ENCODE measurements at regions not wholly inside any gene's neighbourhood (a gene's known extent, or its start where the extent isn't known, plus 50 kb on each side); places are given as distances from the start of the nearest gene placed in this dataset.

DNA sequence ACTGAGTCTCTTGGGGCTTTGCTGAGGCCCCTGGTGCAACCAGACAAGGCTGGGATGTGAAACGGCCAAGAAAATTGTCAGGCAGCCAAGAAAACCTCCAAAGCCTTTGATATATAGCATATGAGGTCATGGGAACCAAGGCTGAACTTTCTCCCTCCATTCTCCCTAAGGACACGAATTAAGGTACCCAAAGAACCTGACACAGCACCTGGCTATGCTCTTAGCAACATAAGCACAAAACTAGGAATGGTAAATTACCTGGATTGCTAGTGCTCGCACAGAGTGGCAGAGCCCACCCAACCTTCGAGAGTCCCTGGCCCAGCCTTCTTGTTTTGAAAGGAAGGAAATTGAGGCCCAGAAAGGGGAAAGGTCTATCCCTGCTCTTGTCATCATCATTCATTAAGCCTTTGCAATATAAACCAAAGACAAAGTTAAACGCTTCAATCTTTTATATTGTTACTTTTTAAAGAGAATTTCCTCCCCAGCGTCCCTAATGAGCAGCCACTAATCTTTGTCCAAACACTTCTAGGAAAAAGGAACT, 220.0 kb upstream of the NR4A3 start:
- DNase-seq, result no peak

DNA sequence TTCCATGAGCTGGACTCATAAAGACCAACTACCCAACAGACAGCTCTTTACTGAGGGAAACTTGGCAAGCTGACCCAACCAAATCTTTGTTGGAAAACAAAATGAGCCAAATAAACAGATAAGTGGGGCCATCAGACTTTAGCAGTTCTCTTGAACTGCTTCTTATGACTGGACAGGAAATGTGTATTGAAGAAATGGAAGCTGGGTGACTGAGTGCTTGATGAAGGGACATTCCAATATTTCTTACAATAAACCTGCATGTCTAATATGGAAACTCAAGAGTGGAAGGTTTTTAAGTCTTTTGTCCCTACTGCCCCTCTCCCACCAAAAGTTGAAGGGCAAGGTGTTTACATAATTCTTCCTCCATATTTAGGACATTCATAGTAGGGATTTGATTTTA, 218.8 kb upstream of the NR4A3 start:
- no peak for DNase-seq

DNA sequence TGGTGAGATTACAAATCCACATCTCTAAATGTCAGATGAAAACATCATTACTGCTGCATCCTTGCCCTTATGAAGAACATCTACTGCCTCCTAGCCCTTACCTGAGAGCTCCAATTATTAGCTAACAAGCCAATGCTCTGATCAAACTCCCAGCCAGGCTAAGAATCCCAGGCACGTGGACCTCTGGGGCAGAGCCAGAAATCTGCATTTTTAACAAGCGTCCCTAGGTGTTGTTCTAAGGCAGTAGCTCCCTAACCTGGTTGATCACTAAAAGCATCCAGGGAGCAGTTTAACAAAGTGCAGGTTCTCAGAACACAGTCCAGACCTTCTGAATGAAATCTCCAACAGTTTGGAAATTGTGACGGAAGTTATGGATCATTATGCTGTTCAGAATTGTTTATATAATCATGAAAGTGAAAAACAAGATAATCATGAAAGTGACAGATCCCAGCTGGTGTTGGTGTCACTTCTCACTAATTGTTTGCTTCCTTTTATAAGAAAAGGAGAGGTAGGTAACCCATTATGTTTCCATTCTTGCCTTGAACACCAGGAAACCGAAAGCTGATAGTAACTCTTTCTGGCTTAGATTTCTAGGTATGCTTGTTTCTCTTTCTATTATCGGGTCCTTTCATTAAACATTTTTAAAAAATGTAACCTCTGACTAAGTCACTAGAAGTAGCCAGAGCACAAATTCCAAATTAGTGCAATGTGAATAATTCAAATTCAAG, 216.5 kb upstream of the NR4A3 start:
- no peak for DNase-seq

GRCh38 chr9:99606296-99606695, 215.4 kb upstream of the NR4A3 start:
- DNase-seq, result no peak

- no peak for DNase-seq
Measured at GRCh38 chr9:99606957-99607356, 214.7 kb upstream of the NR4A3 start.

DNA sequence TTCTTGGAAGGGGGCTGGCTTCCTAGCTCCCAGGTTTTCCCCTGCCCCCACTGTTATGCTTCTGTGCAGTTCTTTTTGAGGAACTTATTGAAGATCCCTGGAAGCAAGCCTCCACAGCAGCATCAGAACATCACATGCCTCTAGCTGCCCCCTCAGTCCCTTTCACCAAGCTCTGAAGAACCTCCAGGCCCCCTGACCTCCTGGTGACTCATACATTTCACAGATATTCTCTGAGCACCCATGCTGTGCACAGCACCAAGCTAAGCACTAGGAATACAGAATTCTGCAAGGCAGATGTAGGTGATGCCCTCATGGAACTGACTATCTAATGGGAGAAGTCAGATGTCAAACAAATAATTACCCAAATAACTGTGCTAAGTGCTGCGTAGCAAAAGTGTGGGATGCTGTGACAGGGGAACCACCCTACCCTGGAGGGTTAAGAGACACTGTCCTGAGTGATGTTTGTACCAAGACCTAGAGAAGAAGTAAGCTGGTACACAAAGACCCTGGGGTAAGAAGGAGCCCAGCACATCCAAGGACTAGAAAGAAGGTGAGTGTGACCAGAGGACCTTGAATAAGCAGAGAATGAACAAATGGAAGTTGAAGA, 213.7 kb upstream of the NR4A3 start:
- DNase-seq, result no peak

DNA sequence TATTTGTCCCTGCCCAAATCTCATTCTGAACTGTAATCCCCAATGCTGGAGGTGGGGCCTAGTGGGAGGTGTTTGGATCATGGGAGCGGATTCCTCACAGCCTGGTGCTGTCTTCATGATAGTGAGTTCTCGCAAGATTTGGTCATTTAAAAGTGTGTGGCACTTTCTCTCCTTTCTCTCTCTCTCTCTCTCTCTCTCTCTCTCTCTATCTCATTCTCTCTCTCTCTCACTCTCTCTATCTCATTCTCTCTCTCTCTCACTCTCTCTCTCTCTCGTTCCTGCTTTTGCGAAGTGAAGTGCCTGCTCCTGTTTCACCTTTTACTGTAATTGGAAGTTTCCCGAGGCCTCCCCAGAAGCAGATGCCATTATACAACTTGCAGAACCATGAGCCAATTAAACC, 207.3 kb upstream of the NR4A3 start:
- no peak for DNase-seq

- no peak for DNase-seq
Measured at GRCh38 chr9:99621040-99621439, 200.6 kb upstream of the NR4A3 start.

GRCh38 chr9:99622679-99623078, 199.0 kb upstream of the NR4A3 start:
- DNase-seq, result no peak

DNA sequence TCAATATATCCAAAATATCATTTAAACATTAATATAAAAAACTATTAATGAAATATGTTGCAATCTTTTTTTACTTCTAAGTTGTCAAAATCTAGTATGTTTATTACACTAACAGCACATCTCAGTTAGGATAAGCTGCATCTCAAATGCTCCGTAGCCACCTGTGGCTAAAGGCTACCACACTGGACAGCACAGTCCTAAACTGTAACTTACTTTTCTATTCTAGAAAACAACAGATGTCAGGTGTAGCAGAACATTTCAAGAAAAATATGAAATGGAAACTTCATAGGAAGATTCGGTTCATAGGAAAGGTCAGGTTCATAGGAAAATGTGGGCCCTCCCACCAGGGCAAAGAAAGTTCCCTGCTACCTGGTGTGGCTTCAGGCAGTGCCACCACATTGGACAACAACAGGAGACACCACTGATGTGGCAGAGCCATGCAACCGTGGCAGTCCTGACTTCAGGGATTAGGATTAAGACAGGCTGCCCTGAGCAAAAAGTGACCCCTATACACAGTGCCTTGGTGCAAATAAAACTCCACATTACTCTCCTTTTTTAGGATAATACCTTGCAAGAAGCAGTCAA, 197.8 kb upstream of the NR4A3 start:
- no peak for DNase-seq

DNA sequence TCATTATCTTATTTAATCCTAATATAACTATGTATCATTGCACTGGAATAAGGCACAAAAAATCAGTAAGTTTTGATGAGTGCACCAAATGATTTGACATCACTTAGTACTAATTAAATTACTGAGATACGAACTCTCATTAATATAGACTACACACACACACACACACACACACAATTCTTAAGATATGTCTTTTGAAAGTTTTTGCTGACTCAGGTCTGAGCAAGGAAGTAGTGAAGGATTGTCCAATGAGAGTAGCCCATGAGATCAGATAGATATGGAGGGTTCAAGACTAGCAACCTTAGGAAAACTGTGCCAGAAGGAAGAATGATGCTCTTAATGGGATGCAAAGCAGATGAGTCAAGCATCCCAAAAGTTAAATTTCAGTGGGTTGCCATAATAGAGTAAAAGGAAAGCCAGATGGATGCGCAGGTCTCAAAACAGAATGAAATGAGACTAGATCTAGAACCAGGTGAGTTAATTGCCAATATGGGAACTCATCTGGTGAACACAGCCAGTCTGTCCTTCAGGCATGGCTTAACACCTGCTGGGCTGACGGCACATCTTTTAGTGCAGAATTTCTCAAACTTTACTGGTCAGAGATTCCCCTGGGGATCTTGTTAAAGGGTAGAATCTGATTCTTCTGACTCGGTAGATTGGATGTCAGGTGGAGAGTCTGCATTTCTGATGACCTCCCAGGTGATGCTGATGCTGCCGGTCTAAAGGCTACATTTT, 197.0 kb upstream of the NR4A3 start:
- no peak for DNase-seq

- DNase-seq, result no peak
Measured at GRCh38 chr9:99626426-99626825, 195.3 kb upstream of the NR4A3 start.

GRCh38 chr9:99628285-99628684, 193.4 kb upstream of the NR4A3 start:
- no peak for DNase-seq

DNA sequence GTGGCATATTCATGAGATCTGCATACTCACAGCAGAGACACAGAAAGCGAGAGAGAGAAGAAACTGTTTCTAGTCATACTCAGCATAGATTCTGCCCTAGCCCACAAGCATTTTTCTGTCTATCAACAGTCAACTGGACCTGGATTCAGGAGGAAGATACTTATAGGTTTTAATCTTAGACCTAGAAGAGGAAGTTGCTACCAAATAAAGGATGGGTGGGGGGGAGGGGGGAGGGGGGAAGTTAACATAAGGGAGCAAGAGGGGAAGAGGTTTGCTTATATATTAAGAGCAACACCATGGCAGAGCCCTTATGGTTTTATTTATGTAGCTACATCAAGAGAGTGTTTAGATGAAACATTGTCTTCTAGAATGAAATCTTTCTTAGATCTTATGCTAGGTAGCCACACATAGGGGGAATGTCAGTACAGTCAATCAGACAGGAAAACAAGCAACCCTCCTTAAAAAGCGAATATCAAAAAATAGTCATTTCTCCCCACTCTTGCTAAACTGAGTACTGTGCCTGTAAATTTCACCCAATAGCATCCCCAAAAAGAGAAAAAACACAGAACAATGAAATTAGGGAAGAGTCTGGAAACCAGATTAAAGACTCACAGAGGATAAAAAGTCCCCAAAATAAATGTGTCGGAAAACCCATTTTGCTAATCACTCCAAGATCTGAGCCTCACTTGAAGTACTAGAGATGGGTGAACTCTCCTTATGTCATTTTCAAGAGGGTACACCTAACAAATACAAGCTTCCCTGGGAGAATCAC, 192.7 kb upstream of the NR4A3 start:
- no peak for DNase-seq

- no peak for DNase-seq
Measured at GRCh38 chr9:99632349-99633038, 189.2 kb upstream of the NR4A3 start.

DNA sequence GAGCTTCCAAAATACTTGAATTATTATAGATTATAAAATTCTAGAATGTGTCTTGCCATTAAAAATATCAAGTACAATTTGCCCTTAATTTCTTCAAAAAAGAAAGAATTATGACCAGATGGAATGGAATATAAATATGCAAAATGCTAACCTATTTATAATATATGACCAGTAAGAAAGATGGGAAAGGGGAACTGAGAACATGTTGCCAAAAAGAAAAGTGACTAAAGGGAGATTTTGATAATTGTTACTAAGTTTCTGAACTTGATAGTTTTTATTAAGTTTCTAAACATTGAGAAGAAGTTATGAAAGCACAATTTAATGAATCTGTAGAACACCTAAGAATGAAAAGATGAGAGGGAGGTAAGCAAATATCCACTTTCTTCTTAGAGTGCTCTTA, 188.4 kb upstream of the NR4A3 start:
- no peak for DNase-seq

- DNase-seq, result no peak
Measured at GRCh38 chr9:99634186-99634585, 187.5 kb upstream of the NR4A3 start.

DNA sequence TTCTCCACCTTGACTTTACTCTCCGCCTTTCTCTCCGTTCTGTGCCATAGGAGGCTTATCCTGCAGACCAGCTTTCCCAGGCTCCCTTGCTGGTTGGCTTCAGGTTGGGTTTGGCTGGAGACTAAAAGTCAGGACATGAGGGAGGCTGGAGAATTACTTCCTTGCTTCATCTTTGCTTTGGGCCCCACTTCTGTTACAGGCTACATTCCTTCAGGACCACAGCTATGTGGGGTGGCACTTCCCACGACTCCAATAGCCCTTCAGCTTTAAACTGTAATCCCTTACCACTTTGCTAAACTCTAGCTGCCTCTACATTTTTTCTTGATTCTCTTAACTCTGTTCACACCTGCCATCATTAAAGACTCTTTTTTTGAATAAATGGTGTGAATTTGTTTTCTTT, 186.7 kb upstream of the NR4A3 start:
- DNase-seq, result no peak

- no peak for DNase-seq
Measured at GRCh38 chr9:99637641-99638040, 184.0 kb upstream of the NR4A3 start.

DNA sequence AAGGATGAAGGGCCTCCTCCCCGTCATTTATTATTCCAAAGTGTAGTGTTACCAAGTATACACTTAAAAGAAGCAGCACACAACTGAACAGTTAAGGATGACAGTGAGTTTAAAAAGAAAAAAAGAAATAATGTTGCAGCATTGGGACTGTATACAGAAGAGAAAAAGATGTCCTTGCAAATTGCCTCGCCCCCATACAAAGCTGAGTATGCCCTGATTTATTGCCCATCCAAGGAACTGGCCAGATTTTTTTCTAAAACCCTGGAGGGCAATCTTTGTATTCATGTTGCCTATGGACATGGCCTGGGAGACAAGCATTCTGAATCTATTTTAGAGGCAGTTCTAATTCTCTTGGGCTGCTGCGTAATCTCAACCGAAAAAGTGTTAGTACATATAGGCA, 182.7 kb upstream of the NR4A3 start:
- DNase-seq, result no peak

DNA sequence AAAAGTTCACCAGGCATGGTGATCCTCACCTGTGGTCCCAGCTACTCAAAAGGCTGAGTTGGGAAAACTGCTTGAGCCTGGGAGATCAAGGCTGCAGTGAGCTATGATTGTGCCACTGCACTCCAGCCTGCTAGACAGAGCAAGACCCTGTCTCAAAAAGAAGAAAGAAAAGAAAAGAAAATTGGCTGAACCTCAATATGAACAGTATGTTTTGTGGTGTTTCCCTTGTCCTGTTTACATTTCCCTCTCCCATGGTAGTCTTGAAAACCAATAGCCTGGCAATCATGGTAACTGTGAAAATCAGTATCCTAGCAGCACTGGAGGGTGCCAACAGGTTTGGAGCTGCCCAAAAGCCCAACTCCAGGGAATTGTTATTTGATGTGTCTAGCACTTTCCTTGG, 174.1 kb upstream of the NR4A3 start:
- no peak for DNase-seq

DNA sequence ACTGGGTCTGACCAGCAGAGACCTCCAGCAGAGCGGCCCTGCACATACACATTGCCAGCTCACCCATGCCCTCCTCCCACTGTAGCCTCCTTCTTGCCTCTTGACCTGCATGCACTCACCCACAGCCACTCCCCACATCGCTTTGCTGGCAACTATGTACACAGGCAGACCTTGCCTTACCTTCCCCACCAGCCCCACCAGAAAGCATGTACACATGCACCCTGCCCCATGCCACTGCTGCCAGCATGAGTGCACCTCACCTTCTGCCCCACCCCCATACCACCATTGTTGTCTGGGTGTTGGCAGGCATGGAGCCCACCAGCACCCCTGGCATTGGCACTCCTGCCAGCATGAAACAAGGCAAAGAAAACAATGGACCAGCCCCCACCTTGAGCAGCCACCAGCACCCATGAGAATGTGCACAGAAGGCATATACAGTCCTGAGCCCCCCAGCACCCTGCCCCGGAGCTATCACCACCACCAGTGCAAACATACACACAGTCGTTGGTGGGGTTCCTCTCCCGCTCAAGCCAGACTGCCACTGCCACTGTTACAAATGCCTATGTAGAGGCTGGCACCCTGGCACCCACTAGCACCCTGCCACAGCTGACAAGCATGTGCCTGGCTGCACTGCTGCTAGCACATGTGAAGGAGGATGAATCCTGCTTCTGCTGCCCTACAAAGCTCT, 171.4 kb upstream of the NR4A3 start:
- no peak for DNase-seq

All from retina (tissue), 1 donor.